Suprapubic skin (tissue), 4 donors: ENCODE measurements at regions not wholly inside any gene's neighbourhood (a gene's known extent, or its start where the extent isn't known, plus 50 kb on each side); places are given as distances from the start of the nearest gene placed in this dataset.

Experiments used
- DNase-seq, 2 donors: peaks; one replicate each; pipeline ENCODE4 v3.0.0-alpha.2; 2019; ENCODE audit warnings: low spot score in 2 of 2
- H3K27ac ChIP-seq: fragments of 200-600 bp; sonication (generic); one replicate; pipeline ENCODE4 v1.5.1; 2019
- H3K27me3 ChIP-seq: fragments of 200-600 bp; sonication (generic); one replicate; pipeline ENCODE4 v1.5.1; 2019
- H3K36me3 ChIP-seq: fragments of 200-600 bp; sonication (generic); one replicate; pipeline ENCODE4 v1.5.1; 2019
- H3K4me1 ChIP-seq: fragments of 200-600 bp; sonication (generic); one replicate; pipeline ENCODE4 v1.5.1; 2019
- H3K4me3 ChIP-seq: fragments of 200-600 bp; sonication (generic); one replicate; pipeline ENCODE4 v1.5.1; 2019; ENCODE audit warnings: mild to moderate bottlenecking
- H3K9me3 ChIP-seq: fragments of 200-600 bp; sonication (generic); one replicate; pipeline ENCODE4 v1.5.1; 2019
- EP300 ChIP-seq: sonication (generic); formaldehyde crosslinking; IDR thresholded peaks from one replicate; pipeline ENCODE4 v1.6.1; 2017; ENCODE audit warnings: antibody characterized with exemption
- POLR2A ChIP-seq, 2 donors: fragments of 450-650 bp; IDR thresholded peaks; one replicate each; pipeline ENCODE4 v1.6.1; 2017; ENCODE audit warnings: antibody characterized with exemption in 2 of 2, mild to moderate bottlenecking in 2 of 2, moderate library complexity in 2 of 2
- POLR2AphosphoS5 ChIP-seq, 3 donors: sonication (generic); formaldehyde crosslinking; IDR thresholded peaks; one replicate each; pipeline ENCODE4 v1.6.1; 2017; ENCODE audit warnings: antibody characterized with exemption in 3 of 3
- WGBS: methylation state at CpG from one replicate; pipeline ENCODE4 v1.1.5; 2018; 5-methylcytosine and 5-hydroxymethylcytosine counted together
- TF ChIP-seq, protein P1 (sequence below), 2 donors: fragments of 200-600 bp in 1 of 2; fragments of 450-650 bp in 1 of 2; sonication (generic) in 1 of 2; IDR thresholded peaks; one replicate each; pipeline ENCODE4 v1.5.1; 2016 to 2019; ENCODE audit warnings: antibody characterized with exemption in 2 of 2, mild to moderate bottlenecking in 1 of 2, moderate library complexity in 1 of 2

DNA sequence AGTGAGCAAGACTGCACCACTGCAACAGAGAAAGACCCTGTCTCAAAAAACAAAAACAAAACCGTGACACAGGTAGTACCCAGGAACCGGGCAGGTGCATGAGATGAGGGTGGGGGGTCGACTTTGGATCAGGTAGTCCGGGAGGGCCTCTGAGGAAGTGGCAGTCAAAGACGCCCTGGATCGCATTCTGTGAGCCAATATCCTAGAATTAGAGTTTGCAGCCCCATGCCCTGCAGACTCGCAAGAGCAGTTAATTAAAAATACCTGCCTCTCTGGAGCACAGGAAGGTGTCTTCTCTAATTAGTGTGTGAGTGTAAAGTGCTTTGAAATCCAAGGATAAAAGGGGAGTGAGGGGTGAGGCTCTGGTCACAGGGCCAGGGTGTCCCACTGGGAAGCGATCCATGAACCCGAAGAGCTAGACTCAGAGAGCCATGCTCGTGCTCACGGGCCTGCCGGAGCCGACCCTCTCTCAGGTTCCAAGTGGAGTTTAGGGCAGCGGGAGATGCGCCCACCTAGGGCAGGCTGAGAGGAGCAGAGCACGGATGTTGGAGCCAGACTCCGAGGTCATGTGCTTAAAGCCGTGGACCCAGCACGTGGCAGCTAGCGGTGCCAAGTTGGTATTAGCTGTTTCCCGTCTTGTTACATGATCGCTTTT is 74.7 kb upstream of the PTPN1 start:
- H3K27ac ChIP-seq = no peak overlapping the region

DNA sequence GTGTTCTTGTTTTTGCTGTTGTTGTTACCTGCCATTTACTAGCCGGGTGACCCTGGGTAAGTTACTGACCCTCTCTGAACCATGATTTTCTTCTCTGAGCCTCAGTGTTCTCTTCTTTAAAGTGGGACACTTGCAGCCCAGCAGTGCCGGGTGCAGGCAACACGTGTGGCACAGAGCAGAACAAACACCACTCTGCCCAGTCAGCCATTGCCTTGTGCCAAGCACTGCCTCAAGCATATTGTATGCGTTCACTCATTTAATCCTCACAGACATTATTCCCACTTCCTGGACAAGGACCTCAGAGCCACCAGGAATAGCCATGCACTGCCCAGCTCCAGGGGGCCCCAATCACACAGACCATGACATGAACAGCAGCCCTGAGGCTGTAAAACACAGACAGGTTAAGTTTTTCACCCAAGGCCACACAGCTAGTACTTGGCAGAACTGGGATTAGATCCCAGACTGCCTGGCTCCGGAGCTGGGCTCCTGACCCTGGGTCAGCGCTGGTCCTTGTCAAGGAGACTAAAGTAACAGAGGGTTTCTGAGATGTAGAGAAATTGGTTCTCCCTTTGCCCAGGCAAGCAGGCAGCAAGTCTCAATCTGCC is 74.0 kb upstream of the PTPN1 start:
- H3K9me3 ChIP-seq = no peaks in the 10 kb centered on the region
- peaks cover 7% of the 10 kb centered on the region for H3K4me1 ChIP-seq
- TF ChIP-seq POLR2AphosphoS5 (IDR thresholded peaks at IDR 0.05) (no peak), EP300 (no peak), POLR2A (IDR thresholded peaks at IDR 0.05) (no peak)
- TF ChIP-seq, protein P1, sequence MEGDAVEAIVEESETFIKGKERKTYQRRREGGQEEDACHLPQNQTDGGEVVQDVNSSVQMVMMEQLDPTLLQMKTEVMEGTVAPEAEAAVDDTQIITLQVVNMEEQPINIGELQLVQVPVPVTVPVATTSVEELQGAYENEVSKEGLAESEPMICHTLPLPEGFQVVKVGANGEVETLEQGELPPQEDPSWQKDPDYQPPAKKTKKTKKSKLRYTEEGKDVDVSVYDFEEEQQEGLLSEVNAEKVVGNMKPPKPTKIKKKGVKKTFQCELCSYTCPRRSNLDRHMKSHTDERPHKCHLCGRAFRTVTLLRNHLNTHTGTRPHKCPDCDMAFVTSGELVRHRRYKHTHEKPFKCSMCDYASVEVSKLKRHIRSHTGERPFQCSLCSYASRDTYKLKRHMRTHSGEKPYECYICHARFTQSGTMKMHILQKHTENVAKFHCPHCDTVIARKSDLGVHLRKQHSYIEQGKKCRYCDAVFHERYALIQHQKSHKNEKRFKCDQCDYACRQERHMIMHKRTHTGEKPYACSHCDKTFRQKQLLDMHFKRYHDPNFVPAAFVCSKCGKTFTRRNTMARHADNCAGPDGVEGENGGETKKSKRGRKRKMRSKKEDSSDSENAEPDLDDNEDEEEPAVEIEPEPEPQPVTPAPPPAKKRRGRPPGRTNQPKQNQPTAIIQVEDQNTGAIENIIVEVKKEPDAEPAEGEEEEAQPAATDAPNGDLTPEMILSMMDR (IDR thresholded peaks at IDR 0.05) = no peak
- no peaks in the 10 kb centered on the region for H3K36me3 ChIP-seq
- DNase-seq = no peak
- no peaks in the 10 kb centered on the region for H3K27me3 ChIP-seq
- 70% methylated on average over 6 of the region's 6 CpGs for WGBS
- no peak overlapping the region for H3K27ac ChIP-seq
- H3K4me3 ChIP-seq = no peak overlapping the region

More for the DNA sequence above, 74.7 kb upstream of the PTPN1 start:
- no peaks in the 10 kb centered on the region for H3K9me3 ChIP-seq
- 80% methylated on average over 22 of the region's 22 CpGs for WGBS
- DNase-seq = no peak
- no peak overlapping the region for H3K4me3 ChIP-seq
- H3K27me3 ChIP-seq = no peaks in the 10 kb centered on the region
- H3K36me3 ChIP-seq = no peaks in the 10 kb centered on the region
- TF ChIP-seq POLR2AphosphoS5 (IDR thresholded peaks at IDR 0.05) (no peak), POLR2A (IDR thresholded peaks at IDR 0.05) (no peak), EP300 (no peak)
- TF ChIP-seq, protein P1 (IDR thresholded peaks at IDR 0.05) = no peak
- peaks cover 11% of the 10 kb centered on the region for H3K4me1 ChIP-seq

DNA sequence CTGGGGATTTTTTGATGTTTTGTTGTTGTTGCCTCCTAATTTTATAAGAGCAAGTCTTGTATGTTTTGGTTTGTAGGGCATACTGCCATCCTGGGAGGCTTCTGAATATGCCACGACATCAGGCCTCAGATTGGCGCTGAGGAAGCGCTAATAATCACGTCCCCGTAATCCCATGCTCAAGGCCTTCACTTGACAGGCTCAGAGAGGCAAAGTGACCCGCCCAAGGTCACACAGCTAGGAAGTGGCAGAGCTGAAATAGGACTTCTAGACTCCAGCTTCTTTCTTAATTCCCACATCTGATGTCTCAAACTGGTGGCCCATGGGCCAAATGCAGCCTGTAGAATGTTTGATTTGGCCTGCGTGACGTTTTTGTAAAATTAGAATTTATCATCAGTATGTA is 73.5 kb upstream of the PTPN1 start:
- Histone ChIP-seq H3K4me1 (peaks cover 4% of the 10 kb centered on the region), H3K4me3 (no peak overlapping the region), H3K36me3 (no peaks in the 10 kb centered on the region), H3K27me3 (no peaks in the 10 kb centered on the region), H3K27ac (no peak overlapping the region), H3K9me3 (no peaks in the 10 kb centered on the region)
- DNase-seq = no peak
- WGBS = 83% methylated on average over 8 of the region's 8 CpGs
- no peak for TF ChIP-seq POLR2A (IDR thresholded peaks at IDR 0.05)
- no peak for TF ChIP-seq EP300
- TF ChIP-seq, protein P1 (IDR thresholded peaks at IDR 0.05) = no peak
- no peak for TF ChIP-seq POLR2AphosphoS5 (IDR thresholded peaks at IDR 0.05)

DNA sequence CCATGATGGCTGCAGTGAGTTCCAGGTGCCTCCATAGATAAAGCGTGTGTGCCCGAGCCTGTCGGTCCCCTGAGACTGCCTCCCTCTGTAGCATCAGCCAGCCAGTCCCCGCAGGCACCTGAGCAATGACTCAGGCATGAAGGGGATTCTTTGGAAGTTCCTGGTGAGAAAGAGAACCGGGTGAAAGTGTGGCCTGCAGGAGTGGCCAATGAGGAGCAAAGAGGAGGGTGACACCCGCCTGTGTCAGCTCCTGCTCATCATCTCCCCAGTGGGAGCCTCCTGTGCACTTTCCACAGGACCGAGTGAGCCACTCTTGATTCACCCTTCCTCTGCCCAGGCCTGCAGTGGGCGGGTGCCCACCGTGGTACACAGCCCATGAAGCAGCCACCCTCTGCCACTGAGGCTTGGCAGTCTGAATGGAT is 71.2 kb upstream of the PTPN1 start:
- H3K36me3 ChIP-seq = no peaks in the 10 kb centered on the region
- H3K4me3 ChIP-seq = no peak overlapping the region
- H3K4me1 ChIP-seq = peaks cover 4% of the 10 kb centered on the region
- H3K27me3 ChIP-seq = no peaks in the 10 kb centered on the region
- 60% methylated on average over 9 of the region's 9 CpGs for WGBS
- DNase-seq = no peak
- H3K9me3 ChIP-seq = no peaks in the 10 kb centered on the region
- no peak for TF ChIP-seq POLR2A (IDR thresholded peaks at IDR 0.05)
- TF ChIP-seq, protein P1 (IDR thresholded peaks at IDR 0.05) = no peak
- TF ChIP-seq POLR2AphosphoS5 (IDR thresholded peaks at IDR 0.05) = no peak
- TF ChIP-seq EP300 = no peak
- H3K27ac ChIP-seq = no peak overlapping the region

DNA sequence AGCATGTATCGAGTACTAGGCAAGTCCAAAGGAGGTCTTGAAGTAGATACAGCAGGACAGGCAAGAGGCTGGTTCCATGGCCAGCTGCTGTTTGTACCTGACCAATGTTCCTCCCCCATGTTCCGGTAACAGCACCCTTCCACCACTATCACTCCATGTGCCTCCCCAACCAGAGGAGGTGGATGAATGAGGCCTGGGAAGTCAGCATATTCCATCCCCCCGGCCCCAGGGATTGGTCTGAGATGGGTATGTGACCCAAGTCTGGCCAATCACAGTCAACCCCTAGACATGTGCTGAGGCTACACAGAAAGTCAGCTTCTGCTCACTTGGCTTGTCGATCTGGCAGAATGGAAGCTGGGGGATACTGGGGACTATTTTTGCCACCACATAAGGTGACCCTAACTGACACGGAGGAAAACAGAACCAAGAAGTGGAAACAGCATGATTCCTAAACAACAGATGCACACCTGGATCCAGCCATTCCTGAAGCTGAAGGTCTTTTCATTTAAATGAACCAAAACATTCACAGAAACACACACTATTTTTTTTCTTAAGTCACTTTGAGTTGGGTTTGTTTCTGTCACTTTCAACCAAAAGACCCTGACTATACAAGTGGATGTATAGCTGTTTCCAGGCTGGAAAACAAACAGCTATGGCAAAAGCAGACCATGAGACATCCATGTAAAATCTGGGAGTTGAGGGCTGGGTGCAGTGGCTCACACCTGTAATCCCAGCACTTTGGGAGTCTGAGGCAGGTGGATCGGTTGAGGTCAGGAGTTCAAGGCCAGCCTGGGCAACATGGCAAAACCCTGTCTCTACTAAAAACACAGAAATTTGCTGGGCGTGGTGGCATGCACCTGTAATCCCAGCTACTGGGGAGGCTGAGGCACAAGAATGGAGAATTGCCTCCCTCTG is 70.4 kb upstream of the PTPN1 start:
- Histone ChIP-seq H3K27me3 (no peaks in the 10 kb centered on the region), H3K4me1 (peaks cover 4% of the 10 kb centered on the region), H3K4me3 (no peak overlapping the region), H3K36me3 (no peaks in the 10 kb centered on the region), H3K27ac (no peak overlapping the region), H3K9me3 (no peaks in the 10 kb centered on the region)
- 90% methylated on average over 7 of the region's 7 CpGs for WGBS
- TF ChIP-seq EP300 (no peak), POLR2A (IDR thresholded peaks at IDR 0.05) (no peak), POLR2AphosphoS5 (IDR thresholded peaks at IDR 0.05) (no peak)
- TF ChIP-seq, protein P1 (IDR thresholded peaks at IDR 0.05) = no peak
- no peak for DNase-seq
